Fibroblast of pulmonary artery (primary cell): ENCODE measurements at regions not wholly inside any gene's neighbourhood (a gene's known extent, or its start where the extent isn't known, plus 50 kb on each side); places are given as distances from the start of the nearest gene placed in this dataset.

Experiments
- DNase-seq: peaks from one replicate; pipeline ENCODE4 v3.0.0-alpha.2; 2010; ENCODE audit warnings: low read depth
- H3K4me3 ChIP-seq: replicated peaks from 2 replicates; pipeline ENCODE4 v1.5.1; 2011; ENCODE audit warnings: low read depth, mild to moderate bottlenecking, control low read depth, low read length, moderate library complexity
- CTCF ChIP-seq: IDR thresholded peaks from 2 replicates; pipeline ENCODE4 v1.5.1; 2011; ENCODE audit warnings: mild to moderate bottlenecking, control low read depth, low read length, inconsistent platforms; ENCODE audit errors: missing control alignments

- DNase-seq = peak; percentile 6
- TF ChIP-seq CTCF = no peak
- H3K4me3 ChIP-seq = no peak overlapping the region
Measured at GRCh38 chr21:36235058-36235582, 78.5 kb downstream of the DOP1B start.

GRCh38 chr21:36236052-36236730 lies 79.6 kb downstream of the DOP1B start:
- H3K4me3 ChIP-seq = no peak overlapping the region
- no peak for TF ChIP-seq CTCF
- DNase-seq = no peak

- TF ChIP-seq CTCF = no peak
Measured at GRCh38 chr21:36237441-36237840, 80.8 kb downstream of the DOP1B start.

GRCh38 chr21:36239585-36239984 lies 80.4 kb upstream of the MORC3 start:
- H3K4me3 ChIP-seq = no peak overlapping the region
- no peak for DNase-seq
- TF ChIP-seq CTCF = no peak

More at GRCh38 chr21:36237441-36237840, 80.8 kb downstream of the DOP1B start:
- DNase-seq = no peak
- H3K4me3 ChIP-seq = no peak overlapping the region

- no peak for TF ChIP-seq CTCF
- no peak overlapping the region for H3K4me3 ChIP-seq
- DNase-seq = no peak
Measured at GRCh38 chr21:36241717-36242116, 78.3 kb upstream of the MORC3 start.

- H3K4me3 ChIP-seq = no peak overlapping the region
- no peak for DNase-seq
- TF ChIP-seq CTCF = no peak
Measured at GRCh38 chr21:36245115-36245514, 74.9 kb upstream of the MORC3 start.

GRCh38 chr21:36245649-36246048 lies 74.3 kb upstream of the MORC3 start:
- TF ChIP-seq CTCF = no peak
- no peak for DNase-seq
- H3K4me3 ChIP-seq = no peak overlapping the region
